ENCODE measurements at regions not wholly inside any gene's neighbourhood (a gene's known extent, or its start where the extent isn't known, plus 50 kb on each side); places are given as distances from the start of the nearest gene placed in this dataset.
"Not testable (repeated sequence)": the region's sequence is repeated elsewhere in the genome, so short reads cannot be mapped to it uniquely, and the experiment has no call there.

GRCh38 chr19:28316464-28316863 lies 896.5 kb downstream of the UQCRFS1 start:
- ChIA-PET POLR2A (no interaction called here), CTCF (interaction anchor here (0.7 to 2.3 kb wide), 3 partner anchors 9 to 343 kb away, joined by 3 to 9 read pairs (median 5); no protein-coding TSS in a partner anchor)
- TF ChIP-seq, protein P1, sequence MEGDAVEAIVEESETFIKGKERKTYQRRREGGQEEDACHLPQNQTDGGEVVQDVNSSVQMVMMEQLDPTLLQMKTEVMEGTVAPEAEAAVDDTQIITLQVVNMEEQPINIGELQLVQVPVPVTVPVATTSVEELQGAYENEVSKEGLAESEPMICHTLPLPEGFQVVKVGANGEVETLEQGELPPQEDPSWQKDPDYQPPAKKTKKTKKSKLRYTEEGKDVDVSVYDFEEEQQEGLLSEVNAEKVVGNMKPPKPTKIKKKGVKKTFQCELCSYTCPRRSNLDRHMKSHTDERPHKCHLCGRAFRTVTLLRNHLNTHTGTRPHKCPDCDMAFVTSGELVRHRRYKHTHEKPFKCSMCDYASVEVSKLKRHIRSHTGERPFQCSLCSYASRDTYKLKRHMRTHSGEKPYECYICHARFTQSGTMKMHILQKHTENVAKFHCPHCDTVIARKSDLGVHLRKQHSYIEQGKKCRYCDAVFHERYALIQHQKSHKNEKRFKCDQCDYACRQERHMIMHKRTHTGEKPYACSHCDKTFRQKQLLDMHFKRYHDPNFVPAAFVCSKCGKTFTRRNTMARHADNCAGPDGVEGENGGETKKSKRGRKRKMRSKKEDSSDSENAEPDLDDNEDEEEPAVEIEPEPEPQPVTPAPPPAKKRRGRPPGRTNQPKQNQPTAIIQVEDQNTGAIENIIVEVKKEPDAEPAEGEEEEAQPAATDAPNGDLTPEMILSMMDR (IDR thresholded peaks at IDR 0.05; ENCODE audit: control extremely low read depth, extremely low read depth, low read depth, missing control alignments): no peak
- DNase-seq (ENCODE audit: extremely low spot score): no peak

DNA sequence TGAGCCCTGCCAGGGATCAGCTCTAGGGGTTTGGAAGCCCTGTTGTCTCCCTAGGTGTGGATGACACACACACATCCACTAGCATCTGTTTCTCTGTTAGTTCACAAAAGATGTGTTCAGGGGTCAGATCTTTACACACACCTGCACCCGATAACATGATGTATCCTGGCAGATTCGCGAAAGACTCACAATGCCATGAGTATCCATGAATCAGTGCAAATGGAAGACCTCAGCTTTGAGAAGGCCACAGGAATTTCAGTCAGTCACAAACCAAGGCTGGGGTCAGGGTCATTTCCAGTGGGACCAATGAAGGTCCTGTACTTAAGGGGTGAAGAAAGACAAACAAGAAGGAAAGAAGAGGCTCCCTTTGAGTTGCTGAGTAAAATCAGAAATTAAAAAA lies 898.2 kb downstream of the UQCRFS1 start:
- DNase-seq (ENCODE audit: extremely low spot score): no peak
- TF ChIP-seq, protein P1 (IDR thresholded peaks at IDR 0.05; ENCODE audit: control extremely low read depth, extremely low read depth, low read depth, missing control alignments): no peak
- POLR2A ChIA-PET: no interaction called here
- CTCF ChIA-PET: interaction anchor here (1.3 to 1.9 kb wide), 2 partner anchors 72 to 341 kb away, joined by 4 to 5 read pairs; no protein-coding TSS in a partner anchor

- POLR2A ChIA-PET: no interaction called here
- TF ChIP-seq, protein P1 (IDR thresholded peaks at IDR 0.05; ENCODE audit: control extremely low read depth, extremely low read depth, low read depth, missing control alignments): no peak
- no peak for DNase-seq (ENCODE audit: extremely low spot score)
- CTCF ChIA-PET: no interaction called here
Observed at GRCh38 chr19:28314287-28314686, 898.7 kb downstream of the UQCRFS1 start.

GRCh38 chr19:28313633-28314032 lies 899.3 kb downstream of the UQCRFS1 start:
- no peak for DNase-seq (ENCODE audit: extremely low spot score)
- POLR2A ChIA-PET: no interaction called here
- CTCF ChIA-PET: no interaction called here
- TF ChIP-seq, protein P1 (IDR thresholded peaks at IDR 0.05; ENCODE audit: control extremely low read depth, extremely low read depth, low read depth, missing control alignments): no peak

- CTCF ChIA-PET: interaction anchor here (1.3 kb wide), 1 partner anchor 300 kb away, joined by 3 read pairs; no protein-coding TSS in a partner anchor
Observed at GRCh38 chr19:28312269-28312668, 900.7 kb downstream of the UQCRFS1 start.

DNA sequence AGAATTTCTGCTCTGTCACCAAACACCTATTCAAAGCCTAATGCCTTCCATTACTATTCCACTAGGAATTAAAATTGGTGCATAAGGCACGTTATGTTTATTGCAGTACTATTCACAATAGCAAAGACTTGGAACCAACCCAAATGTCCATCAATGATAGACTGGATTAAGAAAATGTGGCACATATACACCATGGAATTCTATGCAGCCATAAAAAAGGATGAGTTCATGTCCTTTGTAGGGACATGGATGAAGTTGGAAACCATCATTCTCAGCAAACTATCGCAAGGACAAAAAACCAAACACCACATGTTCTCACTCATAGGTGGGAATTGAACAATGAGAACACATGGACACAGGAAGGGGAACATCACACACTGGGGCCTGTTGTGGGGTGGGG lies 902.1 kb downstream of the UQCRFS1 start:
- POLR2A ChIA-PET; DNase-seq (ENCODE audit: extremely low spot score): not testable (repeated sequence)
- CTCF ChIA-PET: interaction anchor here (1.7 kb wide), 1 partner anchor 9 kb away, joined by 5 read pairs; no protein-coding TSS in a partner anchor

More at GRCh38 chr19:28312269-28312668, 900.7 kb downstream of the UQCRFS1 start:
- POLR2A ChIA-PET: no interaction called here
- TF ChIP-seq, protein P1 (IDR thresholded peaks at IDR 0.05; ENCODE audit: control extremely low read depth, extremely low read depth, low read depth, missing control alignments): no peak
- DNase-seq (ENCODE audit: extremely low spot score): no peak

- ChIA-PET POLR2A (no interaction called here), CTCF (interaction anchor here (1.3 to 2.3 kb wide), 4 partner anchors 11 to 335 kb away, joined by 3 to 8 read pairs (median 6); no protein-coding TSS in a partner anchor)
- TF ChIP-seq, protein P1 (IDR thresholded peaks at IDR 0.05; ENCODE audit: control extremely low read depth, extremely low read depth, low read depth, missing control alignments): no peak
- DNase-seq (ENCODE audit: extremely low spot score): no peak
Observed at GRCh38 chr19:28309070-28309469, 903.9 kb downstream of the UQCRFS1 start.
